DOHH2 (cell line): ENCODE measurements at regions not wholly inside any gene's neighbourhood (a gene's known extent, or its start where the extent isn't known, plus 50 kb on each side); places are given as distances from the start of the nearest gene placed in this dataset.

Experiments
- EZH2phosphoT487 ChIP-seq: fragments of 200-600 bp; sonication (generic); IDR thresholded peaks from 2 replicates; pipeline ENCODE4 v1.6.1; 2017; ENCODE audit warnings: borderline replicate concordance, mild to moderate bottlenecking, antibody characterized with exemption, low read length, moderate library complexity, mixed read lengths
- TF ChIP-seq, protein P1 (sequence below): fragments of 200-600 bp; sonication (generic); IDR thresholded peaks from one replicate; pipeline ENCODE4 v1.5.1; 2014; ENCODE audit warnings: antibody characterized with exemption, mild to moderate bottlenecking, low read depth, low read length; ENCODE audit not compliant: poor library complexity, severe bottlenecking

GRCh38 chr4:121246698-121247097, 82.6 kb upstream of the TNIP3 start:
- TF ChIP-seq, protein P1, sequence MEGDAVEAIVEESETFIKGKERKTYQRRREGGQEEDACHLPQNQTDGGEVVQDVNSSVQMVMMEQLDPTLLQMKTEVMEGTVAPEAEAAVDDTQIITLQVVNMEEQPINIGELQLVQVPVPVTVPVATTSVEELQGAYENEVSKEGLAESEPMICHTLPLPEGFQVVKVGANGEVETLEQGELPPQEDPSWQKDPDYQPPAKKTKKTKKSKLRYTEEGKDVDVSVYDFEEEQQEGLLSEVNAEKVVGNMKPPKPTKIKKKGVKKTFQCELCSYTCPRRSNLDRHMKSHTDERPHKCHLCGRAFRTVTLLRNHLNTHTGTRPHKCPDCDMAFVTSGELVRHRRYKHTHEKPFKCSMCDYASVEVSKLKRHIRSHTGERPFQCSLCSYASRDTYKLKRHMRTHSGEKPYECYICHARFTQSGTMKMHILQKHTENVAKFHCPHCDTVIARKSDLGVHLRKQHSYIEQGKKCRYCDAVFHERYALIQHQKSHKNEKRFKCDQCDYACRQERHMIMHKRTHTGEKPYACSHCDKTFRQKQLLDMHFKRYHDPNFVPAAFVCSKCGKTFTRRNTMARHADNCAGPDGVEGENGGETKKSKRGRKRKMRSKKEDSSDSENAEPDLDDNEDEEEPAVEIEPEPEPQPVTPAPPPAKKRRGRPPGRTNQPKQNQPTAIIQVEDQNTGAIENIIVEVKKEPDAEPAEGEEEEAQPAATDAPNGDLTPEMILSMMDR, result no peak
- TF ChIP-seq EZH2phosphoT487, result no peak
